Activated CD4-positive, alpha-beta T cell treated with anti-CD3 and anti-CD28 coated beads, Interleukin-2, amount 10 ng/mL, durations not matched to agents 7 days and 5 days (primary cell): ENCODE measurements at regions not wholly inside any gene's neighbourhood (a gene's known extent, or its start where the extent isn't known, plus 50 kb on each side); places are given as distances from the start of the nearest gene placed in this dataset.
"Not testable (repeated sequence)": the region's sequence is repeated elsewhere in the genome, so short reads cannot be mapped to it uniquely, and the experiment has no call there.

Source experiments
- CTCF ChIA-PET: fragments of 350-600 bp; sonication (Branson Sonifier 250); formaldehyde crosslinking; loops from one replicate; lab custom pipeline; 2021; ENCODE audit warnings: antibody characterized with exemption; lab: Charles Lee
- POLR2A ChIA-PET: fragments of 350-600 bp; sonication (Branson Sonifier 250); formaldehyde crosslinking; loops from one replicate; lab custom pipeline; 2021; ENCODE audit warnings: antibody characterized with exemption; lab: Charles Lee
- DNase-seq: peaks from one replicate; pipeline ENCODE4 v3.0.0-alpha.2; 2020
- H3K27ac Mint-ChIP-seq: one replicate; pipeline ENCODE4 v1.8.0; 2021; ENCODE audit warnings: mild to moderate bottlenecking, moderate library complexity, mixed read lengths
- H3K27me3 Mint-ChIP-seq: one replicate; pipeline ENCODE4 v1.8.0; 2021; ENCODE audit warnings: mixed read lengths
- H3K36me3 Mint-ChIP-seq: one replicate; pipeline ENCODE4 v1.8.0; 2021; ENCODE audit warnings: low read depth, mixed read lengths
- H3K4me1 Mint-ChIP-seq: one replicate; pipeline ENCODE4 v1.8.0; 2021; ENCODE audit warnings: mixed read lengths
- H3K4me3 Mint-ChIP-seq: one replicate; pipeline ENCODE4 v1.8.0; 2021; ENCODE audit warnings: mild to moderate bottlenecking, moderate library complexity, mixed read lengths
- H3K9me3 Mint-ChIP-seq: one replicate; pipeline ENCODE4 v1.8.0; 2021; ENCODE audit warnings: mixed read lengths

DNA sequence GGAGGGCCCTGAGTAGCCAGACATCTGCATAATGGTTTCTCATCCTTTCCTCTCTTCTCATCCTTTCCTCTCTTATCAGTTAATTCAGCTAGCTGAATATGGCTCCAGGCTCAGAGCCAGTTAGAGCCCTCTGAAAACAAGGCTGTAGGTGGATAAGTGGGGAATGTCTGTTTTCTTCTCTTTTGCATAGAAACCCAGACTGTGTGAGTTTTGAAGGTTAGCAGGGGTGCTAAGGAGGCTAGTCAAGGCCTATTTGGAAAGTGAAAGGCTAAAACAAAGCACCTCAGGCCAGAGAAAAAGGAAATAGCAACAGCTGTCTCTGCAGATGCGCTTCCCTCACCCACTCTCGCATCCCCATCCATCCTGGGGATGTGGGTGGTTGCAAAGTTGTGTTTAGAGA, 420.9 kb downstream of the SHISA9 start:
- CTCF ChIA-PET = no interaction called here
- no peaks in the 10 kb centered on the region for H3K27me3 Mint-ChIP-seq
- H3K4me3 Mint-ChIP-seq = no peak overlapping the region
- POLR2A ChIA-PET = no interaction called here
- no peak for DNase-seq
- no peak overlapping the region for H3K27ac Mint-ChIP-seq
- H3K9me3 Mint-ChIP-seq = no peaks in the 10 kb centered on the region
- no peaks in the 10 kb centered on the region for H3K36me3 Mint-ChIP-seq
- H3K4me1 Mint-ChIP-seq = no peaks in the 10 kb centered on the region

DNA sequence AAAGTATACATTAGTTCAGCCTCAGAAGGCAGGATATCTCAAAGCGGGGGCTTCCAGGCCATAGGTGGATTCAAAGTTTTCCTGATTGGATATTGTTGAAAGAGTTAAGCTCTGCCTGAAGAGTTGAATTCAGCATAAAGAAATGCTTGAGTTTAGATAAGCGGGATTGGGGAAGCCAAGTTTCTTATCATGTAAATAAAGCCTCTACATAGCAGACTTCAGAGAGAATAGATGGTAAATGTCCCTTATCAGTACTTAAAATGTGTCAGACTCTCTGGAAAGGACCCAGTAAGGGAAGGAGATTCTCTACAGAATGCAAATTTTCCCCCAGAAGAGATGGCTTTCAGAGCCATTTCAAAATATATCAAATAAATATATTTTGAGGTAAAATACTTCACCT, 423.5 kb downstream of the SHISA9 start:
- Mint-ChIP-seq H3K9me3 (no peaks in the 10 kb centered on the region), H3K4me3 (no peak overlapping the region), H3K36me3 (no peaks in the 10 kb centered on the region), H3K27me3 (no peaks in the 10 kb centered on the region), H3K27ac (no peak overlapping the region), H3K4me1 (no peaks in the 10 kb centered on the region)
- no peak for DNase-seq
- ChIA-PET CTCF (no interaction called here), POLR2A (no interaction called here)

DNA sequence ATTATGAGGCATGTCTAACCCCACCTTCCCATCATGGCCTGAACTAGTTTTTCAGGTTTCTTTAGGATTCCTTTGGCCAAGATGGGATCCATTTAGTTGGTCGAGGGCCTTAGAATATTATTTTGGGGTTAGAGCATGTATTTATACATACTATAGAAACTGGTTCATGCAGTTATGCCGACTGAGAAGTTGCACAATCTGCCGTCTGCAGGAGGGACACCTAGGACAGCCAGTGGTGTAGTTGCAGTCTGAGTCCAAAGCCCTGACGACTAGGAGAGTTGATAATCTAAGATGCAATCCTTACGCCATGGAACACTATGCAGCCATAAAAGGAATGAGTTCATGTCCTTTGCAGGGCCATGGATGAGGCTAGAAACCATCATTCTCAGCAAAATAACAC, 424.0 kb downstream of the SHISA9 start:
- DNase-seq = no peak
- Mint-ChIP-seq H3K36me3 (no peaks in the 10 kb centered on the region), H3K27me3 (no peaks in the 10 kb centered on the region), H3K4me3 (no peak overlapping the region), H3K27ac (no peak overlapping the region), H3K4me1 (no peaks in the 10 kb centered on the region), H3K9me3 (no peaks in the 10 kb centered on the region)
- POLR2A ChIA-PET = no interaction called here
- CTCF ChIA-PET = no interaction called here

GRCh38 chr16:13331918-13332317, 430.5 kb downstream of the SHISA9 start:
- no peak overlapping the region for H3K4me3 Mint-ChIP-seq
- no peak overlapping the region for H3K27ac Mint-ChIP-seq
- H3K4me1 Mint-ChIP-seq = no peaks in the 10 kb centered on the region
- ChIA-PET POLR2A (no interaction called here), CTCF (no interaction called here)
- no peaks in the 10 kb centered on the region for H3K9me3 Mint-ChIP-seq
- H3K27me3 Mint-ChIP-seq = no peaks in the 10 kb centered on the region
- H3K36me3 Mint-ChIP-seq = no peaks in the 10 kb centered on the region
- no peak for DNase-seq

DNA sequence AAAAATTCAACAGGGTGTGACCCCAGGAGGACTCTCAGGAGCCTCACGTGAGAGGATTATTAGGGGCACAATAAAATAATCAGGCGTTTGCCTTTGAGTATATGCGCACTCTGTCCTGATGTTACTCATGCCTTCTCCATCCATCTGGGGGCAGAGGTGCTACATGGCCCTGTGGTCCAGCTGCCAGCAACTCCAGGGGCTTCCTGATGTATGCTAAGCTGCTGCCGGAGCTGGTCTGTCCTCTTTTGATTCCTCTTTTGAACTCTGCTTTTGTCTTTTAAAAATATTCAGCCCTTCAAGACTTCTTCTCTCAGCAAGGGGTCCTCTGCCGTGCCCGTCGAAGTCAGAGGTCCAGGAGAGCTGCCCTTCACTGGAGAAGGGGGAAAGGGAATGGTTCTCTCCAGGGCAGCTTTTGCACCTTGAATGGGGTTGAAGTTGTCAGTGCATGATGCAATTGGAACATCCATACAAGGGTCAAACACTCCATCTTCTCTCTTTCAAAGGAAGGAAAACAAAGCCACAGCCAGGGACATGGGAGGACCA, 431.4 kb downstream of the SHISA9 start:
- H3K4me1 Mint-ChIP-seq = no peaks in the 10 kb centered on the region
- H3K36me3 Mint-ChIP-seq = no peaks in the 10 kb centered on the region
- no peaks in the 10 kb centered on the region for H3K27me3 Mint-ChIP-seq
- H3K27ac Mint-ChIP-seq = no peak overlapping the region
- no peak for DNase-seq
- H3K4me3 Mint-ChIP-seq = no peak overlapping the region
- H3K9me3 Mint-ChIP-seq = no peaks in the 10 kb centered on the region
- ChIA-PET CTCF (no interaction called here), POLR2A (no interaction called here)

DNA sequence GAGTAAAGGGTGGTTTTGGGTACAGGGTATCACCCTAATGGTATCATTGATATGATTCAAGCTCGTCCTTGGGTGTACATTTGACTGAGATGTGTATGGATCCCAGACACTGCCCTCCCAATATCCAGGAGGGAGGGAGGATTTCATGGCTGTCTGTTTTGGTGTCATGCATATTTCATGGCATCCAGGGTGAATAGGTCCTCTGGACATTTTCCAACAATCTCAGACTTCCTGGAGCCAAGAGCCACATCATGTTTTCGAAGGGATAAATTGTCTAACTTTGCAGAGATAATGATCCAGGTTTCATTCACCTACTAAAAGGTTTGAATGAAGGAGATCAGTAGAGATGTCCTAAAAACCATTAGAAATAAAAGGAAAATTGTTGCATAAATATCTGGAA, 431.9 kb downstream of the SHISA9 start:
- H3K27me3 Mint-ChIP-seq = no peaks in the 10 kb centered on the region
- H3K4me3 Mint-ChIP-seq = no peak overlapping the region
- ChIA-PET POLR2A (no interaction called here), CTCF (no interaction called here)
- no peaks in the 10 kb centered on the region for H3K4me1 Mint-ChIP-seq
- no peaks in the 10 kb centered on the region for H3K9me3 Mint-ChIP-seq
- no peak overlapping the region for H3K27ac Mint-ChIP-seq
- DNase-seq = no peak
- H3K36me3 Mint-ChIP-seq = no peaks in the 10 kb centered on the region

GRCh38 chr16:13335879-13336278, 434.5 kb downstream of the SHISA9 start:
- no peaks in the 10 kb centered on the region for H3K9me3 Mint-ChIP-seq
- ChIA-PET CTCF (interaction anchor here (0.6 kb wide), 1 partner anchor 22 kb away, joined by 3 read pairs; no protein-coding TSS in a partner anchor), POLR2A (no interaction called here)
- no peaks in the 10 kb centered on the region for H3K27me3 Mint-ChIP-seq
- no peaks in the 10 kb centered on the region for H3K4me1 Mint-ChIP-seq
- no peak for DNase-seq
- no peak overlapping the region for H3K4me3 Mint-ChIP-seq
- H3K36me3 Mint-ChIP-seq = no peaks in the 10 kb centered on the region
- no peak overlapping the region for H3K27ac Mint-ChIP-seq

DNA sequence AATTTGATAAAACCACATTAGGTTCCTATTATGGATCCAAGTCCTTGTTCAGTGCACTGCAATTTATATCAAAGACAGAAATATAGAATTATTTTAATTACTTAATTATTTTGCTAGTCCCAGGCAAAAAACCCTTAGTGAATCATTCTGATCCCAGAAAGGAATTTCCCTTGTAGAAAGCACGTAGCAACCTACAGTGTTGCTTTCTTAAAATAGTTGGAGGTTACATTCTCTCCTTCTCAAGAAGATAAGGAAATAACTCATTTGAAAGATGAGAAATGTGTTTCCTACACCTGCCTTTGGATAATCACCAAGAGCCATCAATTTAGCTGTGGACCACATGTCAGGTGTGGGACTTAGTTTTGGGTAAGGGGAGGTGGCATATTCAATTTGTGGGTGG, 434.9 kb downstream of the SHISA9 start:
- DNase-seq = no peak
- Mint-ChIP-seq H3K9me3 (no peaks in the 10 kb centered on the region), H3K4me1 (no peaks in the 10 kb centered on the region), H3K36me3 (no peaks in the 10 kb centered on the region), H3K27me3 (no peaks in the 10 kb centered on the region), H3K4me3 (no peak overlapping the region), H3K27ac (no peak overlapping the region)
- ChIA-PET CTCF (interaction anchor here (0.6 kb wide), 1 partner anchor 22 kb away, joined by 3 read pairs; no protein-coding TSS in a partner anchor), POLR2A (no interaction called here)

- DNase-seq, H3K27ac Mint-ChIP-seq, H3K4me1 Mint-ChIP-seq, H3K9me3 Mint-ChIP-seq, H3K4me3 Mint-ChIP-seq, POLR2A ChIA-PET, H3K27me3 Mint-ChIP-seq, H3K36me3 Mint-ChIP-seq, CTCF ChIA-PET: not testable (repeated sequence)
Measured at GRCh38 chr16:13336907-13337881, 435.8 kb downstream of the SHISA9 start.

DNA sequence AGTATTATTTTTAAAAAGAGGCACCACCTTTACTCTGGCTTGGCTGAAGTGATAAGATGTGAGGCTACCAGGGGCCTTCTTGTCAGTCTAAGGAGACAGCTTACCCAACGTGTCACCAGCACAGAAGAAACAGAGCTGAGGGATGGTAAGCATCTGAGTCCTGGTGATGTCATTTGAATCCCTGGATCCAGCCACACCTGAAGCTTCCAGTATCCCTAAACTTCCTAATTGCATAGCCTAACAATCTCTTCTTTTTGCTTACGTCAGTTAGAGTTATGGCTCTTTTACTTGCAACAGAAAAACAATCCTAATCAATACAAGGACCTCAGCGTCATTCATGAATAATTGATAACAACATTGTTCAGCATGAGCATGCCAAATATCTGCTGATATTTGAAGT, 436.6 kb downstream of the SHISA9 start:
- Mint-ChIP-seq H3K4me3 (no peak overlapping the region), H3K27ac (no peak overlapping the region), H3K27me3 (no peaks in the 10 kb centered on the region), H3K4me1 (no peaks in the 10 kb centered on the region), H3K36me3 (no peaks in the 10 kb centered on the region), H3K9me3 (no peaks in the 10 kb centered on the region)
- no peak for DNase-seq
- ChIA-PET CTCF (no interaction called here), POLR2A (no interaction called here)

DNA sequence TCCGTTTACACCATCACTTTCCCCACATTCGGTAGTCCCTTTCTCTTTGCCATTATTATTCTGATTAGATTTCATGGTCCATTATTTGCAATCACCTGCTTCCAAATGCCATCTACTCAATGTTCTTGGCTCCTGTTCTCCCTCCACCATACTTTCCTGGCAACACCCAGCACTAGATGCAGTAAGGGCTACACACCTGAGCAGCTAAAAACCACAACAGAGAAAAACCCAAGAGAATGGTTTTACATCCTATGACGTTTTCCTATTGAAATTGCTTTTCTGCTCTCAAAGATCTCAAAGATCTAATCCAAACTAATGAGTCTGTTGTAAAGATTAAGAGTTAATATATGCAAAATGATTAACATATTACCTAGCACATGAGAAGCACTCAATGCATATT, 441.3 kb downstream of the SHISA9 start:
- no peak for DNase-seq
- ChIA-PET POLR2A (no interaction called here), CTCF (no interaction called here)
- no peak overlapping the region for H3K4me3 Mint-ChIP-seq
- H3K9me3 Mint-ChIP-seq = no peaks in the 10 kb centered on the region
- H3K27me3 Mint-ChIP-seq = no peaks in the 10 kb centered on the region
- no peaks in the 10 kb centered on the region for H3K36me3 Mint-ChIP-seq
- H3K4me1 Mint-ChIP-seq = no peaks in the 10 kb centered on the region
- H3K27ac Mint-ChIP-seq = no peak overlapping the region

DNA sequence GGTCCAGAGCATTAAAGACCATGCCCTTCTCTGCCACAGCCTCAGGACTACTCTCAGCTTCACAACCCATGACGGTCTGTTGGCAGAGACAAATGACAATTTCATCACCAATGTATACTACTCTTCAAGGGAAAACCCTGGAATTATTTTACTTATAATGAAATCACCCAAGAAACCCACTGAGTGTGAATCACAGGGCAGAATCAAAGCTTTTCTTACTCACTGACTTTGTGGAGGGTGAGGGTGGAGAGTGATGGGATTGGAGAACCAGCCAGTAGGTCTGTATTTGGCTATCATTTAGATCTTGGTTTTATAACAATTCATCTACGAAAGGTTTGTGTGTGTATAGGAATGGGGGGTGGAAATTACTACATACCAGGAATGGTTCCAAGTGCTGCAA, 442.6 kb downstream of the SHISA9 start:
- DNase-seq = no peak
- Mint-ChIP-seq H3K36me3 (no peaks in the 10 kb centered on the region), H3K27ac (no peak overlapping the region), H3K27me3 (no peaks in the 10 kb centered on the region), H3K4me1 (no peaks in the 10 kb centered on the region), H3K9me3 (no peaks in the 10 kb centered on the region), H3K4me3 (no peak overlapping the region)
- POLR2A ChIA-PET = no interaction called here
- CTCF ChIA-PET = no interaction called here

DNA sequence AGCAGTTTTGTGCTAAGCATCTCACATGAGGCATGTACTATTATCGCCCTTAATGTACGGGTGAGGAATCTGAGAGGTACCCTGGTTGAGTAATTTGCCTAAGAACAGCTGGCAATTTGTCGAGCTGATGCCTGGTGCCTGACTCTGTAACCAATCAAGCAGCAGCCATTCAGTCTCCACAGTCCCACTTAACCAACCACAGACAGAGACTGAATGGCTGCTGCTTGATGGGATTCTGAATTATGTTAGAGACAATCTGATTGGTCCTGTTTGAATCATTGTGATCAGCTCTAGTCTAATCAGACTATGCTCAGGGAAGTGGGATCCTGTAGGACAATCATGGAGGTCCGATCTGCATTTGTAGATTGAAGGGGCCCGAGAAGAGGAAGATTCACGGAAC, 447.0 kb downstream of the SHISA9 start:
- ChIA-PET CTCF (no interaction called here), POLR2A (no interaction called here)
- no peaks in the 10 kb centered on the region for H3K9me3 Mint-ChIP-seq
- no peak for DNase-seq
- no peaks in the 10 kb centered on the region for H3K4me1 Mint-ChIP-seq
- no peak overlapping the region for H3K27ac Mint-ChIP-seq
- no peak overlapping the region for H3K4me3 Mint-ChIP-seq
- no peaks in the 10 kb centered on the region for H3K36me3 Mint-ChIP-seq
- no peaks in the 10 kb centered on the region for H3K27me3 Mint-ChIP-seq
